Heart left ventricle (tissue), 13 donors: ENCODE measurements at regions not wholly inside any gene's neighbourhood (a gene's known extent, or its start where the extent isn't known, plus 50 kb on each side); places are given as distances from the start of the nearest gene placed in this dataset.

Source experiments
- POLR2A ChIP-seq, 2 donors: fragments of 450-650 bp; IDR thresholded peaks; one replicate each; pipeline ENCODE4 v1.6.1; 2017; ENCODE audit warnings: antibody characterized with exemption in 2 of 2, mild to moderate bottlenecking in 2 of 2, moderate library complexity in 2 of 2
- TF ChIP-seq, protein P1 (sequence below), 12 donors: fragments of 200-600 bp; sonication (generic) in 4 of 12; IDR thresholded peaks; one replicate each; pipeline versions ENCODE4 v1.5.0 to v1.8.0; 2018 to 2022; ENCODE audit warnings: antibody characterized with exemption in 12 of 12, mild to moderate bottlenecking in 5 of 12
- donor health status: ischemic (EF 13 %, LVEDD 7.1; RV severe dilation, severe dysfunction).
- donor health status: DM: no; HTN: yes; CAD: no.
- donor health status: DM: no; HTN: no; CAD: no.
- donor health status: ischemic (EF 25% LVEDD 6.9; RV normal size, moderate dysfunction).
- donor health status: ischemic (EF 25% LVEDD 5.7; RV mildly dilated, moderate dysfunction).
- donor health status: ischemic (EF 35%, LVEDD 5.7; RV mildly dilated, moderate dysfunction).
- donor health status: nonischemic (EF 11% LVEDD 7.7; RV severe dilation, severe dysfunction).
- donor health status: DM: yes; HTN: yes; CAD: no.
- donor health status: PGD.
- donor health status: ischemic (EF 29% LVEDD 5.4; RV normal size, mild dysfunction).
- donor health status: nonischemic (EF 23%, LVEDD 6.1; RV moderate dilation, normal function).

DNA sequence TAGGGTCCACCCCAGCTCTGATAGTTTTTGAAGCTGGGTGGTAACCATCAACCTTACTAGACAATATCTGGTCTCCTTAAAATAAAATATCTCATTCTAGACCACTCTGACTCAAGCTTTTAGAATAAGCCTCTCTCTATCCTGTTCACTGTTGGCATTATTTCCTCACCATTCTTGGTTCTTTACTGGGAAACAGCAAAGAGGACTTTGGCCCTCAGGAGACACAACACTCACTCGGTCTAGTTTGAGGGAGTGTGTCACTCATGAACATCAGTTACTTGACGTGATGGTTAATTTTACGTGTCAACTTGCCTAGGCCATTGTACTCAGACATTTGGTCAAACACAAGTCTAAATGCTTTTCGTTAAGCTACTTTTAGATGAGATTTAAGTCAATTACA is 110.6 kb downstream of the FAM76B start:
- TF ChIP-seq, protein P1, sequence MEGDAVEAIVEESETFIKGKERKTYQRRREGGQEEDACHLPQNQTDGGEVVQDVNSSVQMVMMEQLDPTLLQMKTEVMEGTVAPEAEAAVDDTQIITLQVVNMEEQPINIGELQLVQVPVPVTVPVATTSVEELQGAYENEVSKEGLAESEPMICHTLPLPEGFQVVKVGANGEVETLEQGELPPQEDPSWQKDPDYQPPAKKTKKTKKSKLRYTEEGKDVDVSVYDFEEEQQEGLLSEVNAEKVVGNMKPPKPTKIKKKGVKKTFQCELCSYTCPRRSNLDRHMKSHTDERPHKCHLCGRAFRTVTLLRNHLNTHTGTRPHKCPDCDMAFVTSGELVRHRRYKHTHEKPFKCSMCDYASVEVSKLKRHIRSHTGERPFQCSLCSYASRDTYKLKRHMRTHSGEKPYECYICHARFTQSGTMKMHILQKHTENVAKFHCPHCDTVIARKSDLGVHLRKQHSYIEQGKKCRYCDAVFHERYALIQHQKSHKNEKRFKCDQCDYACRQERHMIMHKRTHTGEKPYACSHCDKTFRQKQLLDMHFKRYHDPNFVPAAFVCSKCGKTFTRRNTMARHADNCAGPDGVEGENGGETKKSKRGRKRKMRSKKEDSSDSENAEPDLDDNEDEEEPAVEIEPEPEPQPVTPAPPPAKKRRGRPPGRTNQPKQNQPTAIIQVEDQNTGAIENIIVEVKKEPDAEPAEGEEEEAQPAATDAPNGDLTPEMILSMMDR (IDR thresholded peaks at IDR 0.05), result no peak
- no peak for TF ChIP-seq POLR2A (IDR thresholded peaks at IDR 0.05)
